ENCODE measurements at regions not wholly inside any gene's neighbourhood (a gene's known extent, or its start where the extent isn't known, plus 50 kb on each side); places are given as distances from the start of the nearest gene placed in this dataset.

DNA sequence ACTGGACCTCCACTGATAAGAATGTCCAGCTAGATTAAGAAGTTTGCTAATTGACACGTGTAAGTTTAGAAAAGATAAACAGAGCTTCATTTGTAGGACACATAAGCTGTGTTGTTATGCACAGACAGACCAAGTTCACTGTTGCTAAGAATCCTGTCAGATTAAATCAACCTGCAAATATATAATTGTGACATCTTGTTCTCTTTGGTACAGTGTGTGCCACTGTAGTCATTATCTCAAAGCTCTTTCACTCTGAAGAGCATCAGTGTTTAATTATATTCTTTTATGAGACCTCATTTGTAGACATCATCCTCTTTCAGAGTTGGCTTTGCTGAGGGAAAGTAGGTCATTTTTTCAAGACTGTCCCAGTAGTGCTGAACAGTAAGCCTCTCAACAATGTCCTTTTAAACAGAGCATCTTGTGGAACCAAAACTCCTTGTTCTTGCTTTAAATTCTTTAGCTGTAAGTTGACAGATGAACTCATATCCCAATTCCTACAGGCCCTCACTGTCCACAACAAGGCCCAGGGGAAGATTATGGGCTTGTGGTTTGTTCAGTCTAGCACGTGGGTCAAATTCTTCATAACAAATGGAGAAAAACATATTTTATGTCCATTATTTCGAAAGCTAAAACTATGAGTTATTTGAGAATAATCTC lies 252.4 kb downstream of the HDGFL1 start:
- no peak for DNase-seq

- DNase-seq: no peak
These were observed 255.8 kb downstream of the HDGFL1 start for GRCh38 chr6:22825210-22825609.

DNA sequence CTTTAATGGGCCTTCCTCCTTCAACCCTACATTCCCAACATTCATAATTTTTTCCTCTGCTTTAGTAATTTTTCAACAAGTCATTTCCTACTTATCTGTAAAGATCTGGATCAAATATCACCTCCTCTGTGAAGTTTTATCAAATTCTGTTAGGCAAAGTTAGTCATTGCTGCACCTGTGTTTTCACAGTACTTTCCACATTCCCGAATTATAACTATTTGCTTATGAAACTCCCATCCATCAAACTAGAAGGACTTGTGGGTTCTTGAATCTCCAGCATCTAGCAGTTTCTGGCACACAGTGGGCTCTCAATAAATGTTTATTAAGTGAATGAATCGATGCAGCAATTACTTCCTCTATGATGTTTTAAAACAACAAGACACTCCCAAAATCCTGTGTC lies 257.6 kb downstream of the HDGFL1 start:
- DNase-seq: no peak

DNA sequence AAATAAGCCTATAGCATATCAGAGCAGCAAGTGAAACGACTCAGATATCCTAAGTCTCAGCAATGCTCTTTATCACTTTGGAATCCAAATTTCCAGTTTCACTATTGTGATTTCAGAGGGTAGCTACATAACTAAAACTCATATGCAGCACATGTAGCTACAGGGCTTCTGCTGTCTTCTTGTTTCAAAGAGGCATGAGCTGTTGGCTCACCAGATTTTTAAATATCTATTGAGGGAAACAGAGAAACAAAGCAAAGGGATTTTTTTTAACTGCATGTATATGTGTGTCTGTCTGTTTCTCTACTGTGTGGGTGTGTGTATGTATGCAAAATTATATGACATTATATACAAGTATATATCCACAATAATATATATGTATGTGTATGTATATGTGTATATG lies 258.4 kb downstream of the HDGFL1 start:
- no peak for DNase-seq

- peak; percentile 58 for DNase-seq
These were observed 259.1 kb downstream of the HDGFL1 start for GRCh38 chr6:22828179-22829062.

DNA sequence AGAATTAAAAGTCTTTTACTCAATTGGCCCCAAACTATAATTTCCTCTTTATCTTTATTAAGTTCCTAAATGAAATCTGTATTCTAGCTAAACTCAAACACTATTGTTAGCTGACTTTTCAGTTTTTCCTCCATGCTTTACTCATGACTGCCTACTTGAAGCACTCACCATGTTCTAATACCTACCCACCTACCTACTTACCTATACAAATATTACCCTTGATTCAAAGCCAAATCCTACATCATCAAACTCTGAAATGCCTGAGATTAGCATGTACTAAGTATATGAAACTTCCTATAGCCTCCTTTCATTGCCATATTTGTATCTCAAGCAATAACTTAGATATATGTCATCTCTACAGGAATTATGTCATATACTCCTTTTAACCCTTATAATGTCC lies 259.7 kb downstream of the HDGFL1 start:
- no peak for DNase-seq

- DNase-seq: no peak
These were observed 261.1 kb downstream of the HDGFL1 start for GRCh38 chr6:22830463-22830862.

GRCh38 chr6:22833191-22833590 lies 263.8 kb downstream of the HDGFL1 start:
- DNase-seq: no peak

DNA sequence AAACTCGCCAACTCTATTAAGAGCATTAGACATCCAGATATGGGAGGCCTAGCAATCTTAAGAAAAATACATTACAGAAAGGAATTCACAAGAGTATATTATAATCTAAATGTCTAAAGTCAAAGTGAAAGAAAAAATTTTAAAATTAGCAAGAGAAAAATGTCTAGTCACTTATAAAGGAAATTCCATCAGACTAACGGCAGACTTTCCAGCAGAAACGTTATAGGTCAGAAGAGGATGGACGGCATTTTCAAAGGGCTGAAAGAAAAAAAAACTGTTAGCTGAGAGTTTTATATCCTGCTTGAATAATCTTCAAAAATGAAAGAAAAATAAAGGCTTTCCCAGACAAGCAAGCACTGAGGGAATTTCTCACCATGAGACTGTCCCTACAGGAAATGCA lies 269.0 kb downstream of the HDGFL1 start:
- DNase-seq: no peak

GRCh38 chr6:22845467-22845866 lies 276.1 kb downstream of the HDGFL1 start:
- no peak for DNase-seq

DNA sequence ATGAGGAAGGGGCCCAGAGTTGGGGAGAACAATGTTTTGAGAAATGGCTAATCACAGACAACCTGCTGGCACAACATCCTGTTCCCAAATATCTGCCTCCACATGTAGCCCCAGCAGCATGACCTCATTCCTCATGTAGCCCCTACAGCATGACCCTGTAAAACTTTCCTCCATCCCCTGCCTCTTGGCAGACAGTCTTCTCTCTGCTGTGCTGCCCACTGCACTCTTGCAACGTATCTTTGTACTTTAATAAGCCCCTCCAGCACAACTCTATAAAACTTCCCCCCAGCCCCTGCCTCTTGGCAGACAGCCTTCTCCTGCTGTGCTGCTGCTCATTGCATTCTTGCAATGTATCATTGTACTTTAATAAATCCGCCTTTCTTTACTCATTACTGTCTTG lies 278.8 kb downstream of the HDGFL1 start:
- no peak for DNase-seq

GRCh38 chr6:22849921-22850320 lies 280.6 kb downstream of the HDGFL1 start:
- DNase-seq: no peak

GRCh38 chr6:22852101-22852500 lies 282.7 kb downstream of the HDGFL1 start:
- no peak for DNase-seq

GRCh38 chr6:22873513-22874136 lies 304.3 kb downstream of the HDGFL1 start:
- DNase-seq: no peak

GRCh38 chr6:22875845-22876244 lies 306.5 kb downstream of the HDGFL1 start:
- no peak for DNase-seq

GRCh38 chr6:22878324-22878701 lies 308.9 kb downstream of the HDGFL1 start:
- DNase-seq: no peak

DNA sequence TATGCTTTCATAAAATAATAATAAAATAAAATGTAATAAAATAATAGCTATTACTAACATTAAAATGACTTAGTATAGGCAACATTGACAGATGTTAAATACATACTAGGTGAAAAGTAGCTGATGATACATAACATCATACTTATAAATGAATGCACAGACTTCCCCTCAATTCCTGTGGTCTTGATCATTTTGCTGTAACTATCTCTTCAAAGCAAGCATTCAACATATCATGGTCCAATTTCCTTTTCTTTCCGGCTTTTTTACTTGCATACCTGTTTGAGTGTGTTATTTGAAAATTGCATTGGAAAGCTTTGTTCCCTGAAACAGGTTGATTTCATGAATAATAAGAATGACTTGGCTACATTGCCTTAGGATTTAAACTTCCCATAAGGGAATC lies 309.3 kb downstream of the HDGFL1 start:
- DNase-seq: no peak

GRCh38 chr6:22880686-22881433 lies 311.5 kb downstream of the HDGFL1 start:
- no peak for DNase-seq

GRCh38 chr6:22882581-22882980 lies 313.2 kb downstream of the HDGFL1 start:
- no peak for DNase-seq

DNA sequence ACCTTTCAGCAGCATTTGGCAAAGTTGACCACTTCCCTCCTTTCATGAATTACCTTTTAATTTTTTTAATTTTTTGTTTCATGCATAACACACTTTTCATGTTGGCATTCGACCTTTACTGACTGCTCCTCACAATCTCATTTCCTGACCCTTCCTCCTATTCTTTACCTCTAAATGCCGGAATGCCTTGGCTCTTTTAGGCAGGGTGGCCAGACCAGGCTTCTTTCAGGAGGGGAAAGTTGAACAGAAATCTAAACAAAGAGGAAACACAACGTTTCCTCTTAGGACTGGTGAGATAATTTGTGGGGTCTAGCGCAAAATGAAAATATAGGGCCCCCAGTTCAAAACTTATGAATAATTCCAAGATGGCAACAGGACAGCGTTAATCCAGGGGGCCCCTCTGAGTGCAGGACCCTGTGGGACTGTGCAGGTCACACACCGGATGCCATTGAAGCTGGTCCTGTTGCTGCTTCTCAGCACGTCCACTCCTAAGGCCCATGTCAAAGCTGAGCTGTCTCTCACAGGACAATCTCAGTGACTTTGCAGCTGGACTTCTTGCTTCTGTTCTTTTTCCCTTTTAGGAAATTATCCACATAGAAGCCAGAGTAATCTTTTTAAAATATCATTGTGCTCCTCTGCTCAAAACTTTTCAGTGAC lies 313.8 kb downstream of the HDGFL1 start:
- DNase-seq: no peak

- no peak for DNase-seq
These were observed 315.1 kb downstream of the HDGFL1 start for GRCh38 chr6:22884456-22884855.

DNA sequence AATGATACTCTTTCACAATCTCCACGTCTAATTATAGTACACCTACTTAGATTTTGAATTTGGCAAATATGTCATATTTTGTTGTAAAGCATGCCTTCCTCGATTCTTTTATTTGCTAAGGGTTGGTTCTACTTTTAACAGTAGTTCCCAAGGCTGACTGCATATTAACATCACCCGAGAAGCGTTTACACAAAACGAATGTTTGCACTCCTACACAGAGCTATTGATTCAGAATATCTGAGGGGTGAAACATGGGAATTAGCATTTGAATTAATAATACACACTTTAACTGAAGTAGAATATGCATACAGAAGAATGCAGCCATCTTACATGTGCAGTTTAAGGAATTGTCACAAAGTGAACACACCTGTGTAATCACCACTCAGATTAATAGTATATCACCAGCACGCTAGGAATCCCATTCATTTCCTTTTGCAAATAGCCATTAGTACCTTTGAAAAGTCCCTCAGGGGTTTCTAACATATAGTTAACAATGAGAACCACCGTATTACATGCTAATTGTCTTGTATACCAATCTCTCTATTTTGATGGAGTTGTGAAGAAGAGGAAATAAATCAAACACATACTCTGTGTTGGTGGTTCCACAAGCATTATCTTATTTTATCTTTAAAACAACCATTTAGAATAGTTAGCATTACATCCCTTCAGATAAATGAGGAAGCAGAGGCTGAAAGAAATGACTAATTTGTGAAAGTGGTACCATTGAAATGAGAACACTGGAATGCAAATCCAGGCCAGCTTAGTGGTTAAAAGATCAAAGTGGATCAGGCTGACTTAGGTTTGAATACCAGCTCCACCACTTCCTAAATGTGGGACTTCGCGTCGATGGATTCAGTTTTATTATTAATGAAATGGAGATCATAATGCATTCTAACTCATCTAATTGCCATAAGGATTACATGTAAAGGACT lies 317.6 kb downstream of the HDGFL1 start:
- DNase-seq: no peak

Measured in SHP77 treated with DMSO at 0.1 percent for 48 hours (cell line).